ENCODE measurements at regions not wholly inside any gene's neighbourhood (a gene's known extent, or its start where the extent isn't known, plus 50 kb on each side); places are given as distances from the start of the nearest gene placed in this dataset.

- DNase-seq (ENCODE audit: low read depth): no peak
Measured at GRCh38 chr1:220982686-220983085, 103.4 kb downstream of the HLX start.

GRCh38 chr1:220983877-220984635 is 104.8 kb downstream of the HLX start:
- no peak for DNase-seq (ENCODE audit: low read depth)

GRCh38 chr1:220990427-220991339 is 111.4 kb downstream of the HLX start:
- peak; percentile 46 for DNase-seq (ENCODE audit: low read depth)

- DNase-seq (ENCODE audit: low read depth): peak; percentile 31
Measured at GRCh38 chr1:220991506-220991905, 112.3 kb downstream of the HLX start.

- DNase-seq (ENCODE audit: low read depth): peak; percentile 15
Measured at GRCh38 chr1:220991959-220992704, 112.9 kb downstream of the HLX start.

- no peak for DNase-seq (ENCODE audit: low read depth)
Measured at GRCh38 chr1:220992705-220993052, 113.4 kb downstream of the HLX start.

GRCh38 chr1:220994671-220995070 is 115.4 kb downstream of the HLX start:
- no peak for DNase-seq (ENCODE audit: low read depth)

- DNase-seq (ENCODE audit: low read depth): no peak
Measured at GRCh38 chr1:220997791-220998190, 118.5 kb downstream of the HLX start.

GRCh38 chr1:220999872-221000863 is 120.9 kb downstream of the HLX start:
- peak; percentile 64 for DNase-seq (ENCODE audit: low read depth)

GRCh38 chr1:221001167-221001566 is 121.9 kb downstream of the HLX start:
- no peak for DNase-seq (ENCODE audit: low read depth)

GRCh38 chr1:221002601-221003000 is 123.4 kb downstream of the HLX start:
- no peak for DNase-seq (ENCODE audit: low read depth)

GRCh38 chr1:221011145-221011544 is 131.9 kb downstream of the HLX start:
- peak; percentile 30 for DNase-seq (ENCODE audit: low read depth)

GRCh38 chr1:221012120-221012519 is 132.9 kb downstream of the HLX start:
- no peak for DNase-seq (ENCODE audit: low read depth)

GRCh38 chr1:221013691-221014660 is 134.7 kb downstream of the HLX start:
- peak; percentile 39 for DNase-seq (ENCODE audit: low read depth)

GRCh38 chr1:221015159-221015790 is 136.0 kb downstream of the HLX start:
- DNase-seq (ENCODE audit: low read depth): no peak

GRCh38 chr1:221016751-221017150 is 137.5 kb downstream of the HLX start:
- no peak for DNase-seq (ENCODE audit: low read depth)

- no peak for DNase-seq (ENCODE audit: low read depth)
Measured at GRCh38 chr1:221018414-221018813, 139.2 kb downstream of the HLX start.

- no peak for DNase-seq (ENCODE audit: low read depth)
Measured at GRCh38 chr1:221022331-221022730, 143.1 kb downstream of the HLX start.

GRCh38 chr1:221023482-221023881 is 144.2 kb downstream of the HLX start:
- DNase-seq (ENCODE audit: low read depth): no peak

GRCh38 chr1:221025501-221025900 is 146.3 kb downstream of the HLX start:
- DNase-seq (ENCODE audit: low read depth): no peak
